Activated T-cell treated with anti-CD3 and anti-CD28 coated beads, Interleukin-2, amount 50 U/mL, for 48 hours (primary cell): ENCODE measurements at regions not wholly inside any gene's neighbourhood (a gene's known extent, or its start where the extent isn't known, plus 50 kb on each side); places are given as distances from the start of the nearest gene placed in this dataset.

Experiments used
- DNase-seq, 2 experiments: peaks; one replicate each; pipeline ENCODE4 v3.0.0-alpha.2; 2020

- DNase-seq, result no peak
Measured at GRCh38 chr18:4524096-4524495, 69.0 kb upstream of the DLGAP1 start.

GRCh38 chr18:4511166-4511565 is 56.1 kb upstream of the DLGAP1 start:
- no peak for DNase-seq

DNA sequence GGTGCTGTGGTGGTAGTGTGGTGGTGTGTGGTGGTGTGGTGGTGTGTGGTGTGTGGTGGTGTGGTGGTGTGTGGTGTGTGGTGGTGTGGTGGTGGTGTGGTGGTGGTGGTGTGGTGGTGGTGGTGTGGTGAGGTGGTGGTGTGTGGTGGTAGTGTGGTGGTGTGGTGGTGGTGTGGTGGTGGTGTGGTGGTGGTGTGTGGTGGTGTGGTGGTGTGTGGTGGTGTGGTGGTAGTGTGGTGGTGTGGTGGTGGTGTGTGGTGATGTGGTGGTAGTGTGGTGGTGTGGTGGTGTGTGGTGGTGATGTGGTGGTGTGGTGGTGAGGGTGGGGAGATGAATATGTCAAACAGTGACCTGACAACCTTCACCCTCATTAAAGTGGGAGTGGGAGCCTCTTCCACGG is 55.6 kb upstream of the DLGAP1 start:
- DNase-seq, result no peak

GRCh38 chr18:4510160-4510559 is 55.1 kb upstream of the DLGAP1 start:
- DNase-seq, result no peak
